ENCODE measurements at regions not wholly inside any gene's neighbourhood (a gene's known extent, or its start where the extent isn't known, plus 50 kb on each side); places are given as distances from the start of the nearest gene placed in this dataset.

DNA sequence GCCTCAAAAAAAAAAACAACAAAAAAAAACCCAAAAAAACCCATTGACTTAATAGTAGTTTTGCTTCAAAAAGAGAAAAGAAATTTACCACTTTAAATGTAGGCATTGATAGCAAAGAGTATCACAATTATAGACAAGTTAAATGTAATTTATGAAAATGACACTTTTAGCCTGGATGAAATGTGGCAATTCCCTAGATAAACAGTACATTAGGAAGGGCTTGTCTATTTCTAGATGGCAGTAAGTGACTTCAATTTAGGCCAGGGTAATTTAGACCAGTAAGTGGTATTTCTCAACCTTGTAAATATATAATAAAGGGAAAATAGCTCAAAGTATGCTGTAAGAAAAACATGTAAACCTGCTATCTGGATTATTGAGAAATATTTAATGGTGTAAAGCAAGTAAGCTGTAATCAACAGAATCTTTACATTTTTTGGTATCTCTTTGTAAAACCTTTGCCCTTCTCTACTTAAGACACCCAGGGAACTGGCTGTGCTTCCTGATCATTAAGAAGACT is 103.7 kb upstream of the RAPGEF2 start:
- TF ChIP-seq, protein P1, sequence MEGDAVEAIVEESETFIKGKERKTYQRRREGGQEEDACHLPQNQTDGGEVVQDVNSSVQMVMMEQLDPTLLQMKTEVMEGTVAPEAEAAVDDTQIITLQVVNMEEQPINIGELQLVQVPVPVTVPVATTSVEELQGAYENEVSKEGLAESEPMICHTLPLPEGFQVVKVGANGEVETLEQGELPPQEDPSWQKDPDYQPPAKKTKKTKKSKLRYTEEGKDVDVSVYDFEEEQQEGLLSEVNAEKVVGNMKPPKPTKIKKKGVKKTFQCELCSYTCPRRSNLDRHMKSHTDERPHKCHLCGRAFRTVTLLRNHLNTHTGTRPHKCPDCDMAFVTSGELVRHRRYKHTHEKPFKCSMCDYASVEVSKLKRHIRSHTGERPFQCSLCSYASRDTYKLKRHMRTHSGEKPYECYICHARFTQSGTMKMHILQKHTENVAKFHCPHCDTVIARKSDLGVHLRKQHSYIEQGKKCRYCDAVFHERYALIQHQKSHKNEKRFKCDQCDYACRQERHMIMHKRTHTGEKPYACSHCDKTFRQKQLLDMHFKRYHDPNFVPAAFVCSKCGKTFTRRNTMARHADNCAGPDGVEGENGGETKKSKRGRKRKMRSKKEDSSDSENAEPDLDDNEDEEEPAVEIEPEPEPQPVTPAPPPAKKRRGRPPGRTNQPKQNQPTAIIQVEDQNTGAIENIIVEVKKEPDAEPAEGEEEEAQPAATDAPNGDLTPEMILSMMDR (conservative IDR thresholded peaks at IDR 0.05; ENCODE audit: low read depth, low read length), result no peak
- TF ChIP-seq EZH2 (IDR thresholded peaks at IDR 0.05; ENCODE audit: low read length, unreplicated experiment), result no peak
- no peak for TF ChIP-seq EZH2phosphoT487 (IDR thresholded peaks at IDR 0.05; ENCODE audit: borderline replicate concordance, low read length)

All from PC-3 (cell line).